ENCODE measurements at regions not wholly inside any gene's neighbourhood (a gene's known extent, or its start where the extent isn't known, plus 50 kb on each side); places are given as distances from the start of the nearest gene placed in this dataset.

DNA sequence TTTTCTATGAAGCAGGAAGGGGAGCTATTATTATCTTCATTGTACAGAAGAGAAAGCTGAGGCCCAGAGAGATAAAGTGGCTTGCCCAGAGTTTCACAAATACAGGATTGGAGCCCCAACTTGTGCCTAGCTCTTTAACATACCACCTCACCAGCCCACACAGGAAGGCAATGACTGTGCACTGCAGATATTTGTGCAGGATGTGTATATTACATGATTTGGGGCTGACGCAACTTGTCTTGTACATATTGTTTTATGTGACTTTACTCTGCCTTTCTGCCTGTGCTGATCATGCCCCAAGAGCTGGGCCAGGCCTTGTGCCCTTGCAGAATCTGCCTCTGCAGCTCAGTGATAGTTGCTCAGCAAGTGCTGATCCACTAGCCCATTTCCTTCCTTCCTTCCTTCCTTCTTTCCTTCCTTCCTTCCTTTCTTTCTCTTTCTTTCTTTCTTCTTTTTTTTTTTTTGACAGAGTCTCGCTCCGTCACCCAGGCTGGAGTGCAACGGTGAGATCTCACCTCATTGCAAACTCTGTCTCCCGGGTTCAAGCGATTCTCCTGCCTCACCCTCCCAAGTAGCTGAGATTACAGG is 106.6 kb upstream of the TBCA start:
- Histone ChIP-seq H3K27ac (ENCODE audit: low read length) (no peak overlapping the region), H3K4me1 (ENCODE audit: control insufficient read depth, insufficient read depth, low read length) (no peaks in the 10 kb centered on the region), H3K27me3 (ENCODE audit: control insufficient read depth, insufficient read depth) (no peaks in the 10 kb centered on the region), H3K4me3 (ENCODE audit: low read length) (no peak overlapping the region), H3K9me3 (ENCODE audit: control insufficient read depth, low read length) (no peaks in the 10 kb centered on the region)
- ATAC-seq (no peak), DNase-seq (no peak)
- intact Hi-C loops (cut with DNase I): no loop called here
- WGBS: 86% methylated on average over 6 of the region's 6 CpGs

DNA sequence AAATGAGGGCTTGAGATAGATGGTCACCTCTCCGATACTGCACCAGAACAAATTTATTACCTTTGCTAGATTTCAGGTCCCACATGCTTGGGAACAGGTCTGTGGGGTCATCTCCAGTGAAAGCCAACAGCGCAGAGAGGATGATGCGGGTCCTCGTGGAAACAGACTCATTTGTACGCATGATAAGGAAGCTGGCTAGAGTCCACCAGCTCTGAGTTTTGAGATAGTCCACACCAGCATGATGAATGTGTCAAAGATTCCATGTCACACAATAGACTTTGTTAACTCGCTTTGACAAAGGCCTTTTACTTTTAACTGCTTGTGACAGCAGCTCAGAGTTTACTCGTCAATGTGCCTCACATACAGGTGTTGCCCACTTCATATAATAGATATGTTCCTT is 105.4 kb upstream of the TBCA start:
- H3K9me3 ChIP-seq (ENCODE audit: control insufficient read depth, low read length): no peaks in the 10 kb centered on the region
- no peak overlapping the region for H3K4me3 ChIP-seq (ENCODE audit: low read length)
- ATAC-seq: no peak
- H3K27ac ChIP-seq (ENCODE audit: low read length): no peak overlapping the region
- intact Hi-C loops (cut with DNase I): no loop called here
- 32% methylated on average over 7 of the region's 7 CpGs for WGBS
- DNase-seq: no peak
- no peaks in the 10 kb centered on the region for H3K4me1 ChIP-seq (ENCODE audit: control insufficient read depth, insufficient read depth, low read length)
- no peaks in the 10 kb centered on the region for H3K27me3 ChIP-seq (ENCODE audit: control insufficient read depth, insufficient read depth)

DNA sequence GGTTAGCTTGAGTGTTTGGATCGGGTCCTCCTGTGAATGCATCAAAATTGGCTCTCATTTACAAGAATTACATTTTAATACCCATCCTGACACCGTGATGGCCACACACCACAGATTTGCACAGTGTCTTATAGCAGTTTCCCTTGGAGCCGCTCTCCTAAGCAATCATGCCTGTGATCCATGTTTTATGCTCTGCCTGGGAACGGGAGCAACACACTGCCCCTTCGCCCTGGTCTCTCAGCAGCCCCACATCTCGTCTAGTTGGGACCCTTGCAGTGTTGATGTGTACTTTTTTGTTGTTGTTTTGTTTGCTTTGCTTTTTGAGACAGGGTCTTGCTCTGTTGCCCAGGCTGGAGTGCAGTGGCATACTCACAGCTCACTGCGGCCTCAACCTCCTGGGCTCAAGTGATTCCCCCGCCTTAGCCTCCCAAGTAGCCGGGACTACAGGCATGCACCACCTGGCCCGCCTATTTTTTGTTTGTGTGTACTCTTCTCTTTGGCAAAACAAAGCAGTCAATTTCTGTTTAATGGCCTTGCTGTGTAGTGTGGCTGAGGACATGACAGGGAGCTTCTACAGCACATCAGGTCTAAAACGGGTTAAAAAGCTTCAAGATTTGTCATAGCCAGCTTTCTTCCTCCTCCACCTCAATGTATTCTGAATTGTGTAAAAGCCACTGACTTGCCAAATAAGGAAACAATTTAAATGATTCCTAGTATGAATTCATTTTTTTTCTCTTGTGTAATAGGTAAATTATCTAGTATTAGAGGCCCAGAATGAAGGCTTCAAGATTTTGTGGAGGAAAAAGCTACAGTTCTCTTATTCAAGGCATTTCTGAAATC is 101.6 kb upstream of the TBCA start:
- WGBS: 92% methylated on average over 11 of the region's 11 CpGs
- intact Hi-C loops (cut with DNase I): no loop called here
- H3K4me1 ChIP-seq (ENCODE audit: control insufficient read depth, insufficient read depth, low read length): no peaks in the 10 kb centered on the region
- no peak for DNase-seq
- no peak for ATAC-seq
- H3K27ac ChIP-seq (ENCODE audit: low read length): no peak overlapping the region
- H3K27me3 ChIP-seq (ENCODE audit: control insufficient read depth, insufficient read depth): no peaks in the 10 kb centered on the region
- H3K9me3 ChIP-seq (ENCODE audit: control insufficient read depth, low read length): no peaks in the 10 kb centered on the region
- no peak overlapping the region for H3K4me3 ChIP-seq (ENCODE audit: low read length)

DNA sequence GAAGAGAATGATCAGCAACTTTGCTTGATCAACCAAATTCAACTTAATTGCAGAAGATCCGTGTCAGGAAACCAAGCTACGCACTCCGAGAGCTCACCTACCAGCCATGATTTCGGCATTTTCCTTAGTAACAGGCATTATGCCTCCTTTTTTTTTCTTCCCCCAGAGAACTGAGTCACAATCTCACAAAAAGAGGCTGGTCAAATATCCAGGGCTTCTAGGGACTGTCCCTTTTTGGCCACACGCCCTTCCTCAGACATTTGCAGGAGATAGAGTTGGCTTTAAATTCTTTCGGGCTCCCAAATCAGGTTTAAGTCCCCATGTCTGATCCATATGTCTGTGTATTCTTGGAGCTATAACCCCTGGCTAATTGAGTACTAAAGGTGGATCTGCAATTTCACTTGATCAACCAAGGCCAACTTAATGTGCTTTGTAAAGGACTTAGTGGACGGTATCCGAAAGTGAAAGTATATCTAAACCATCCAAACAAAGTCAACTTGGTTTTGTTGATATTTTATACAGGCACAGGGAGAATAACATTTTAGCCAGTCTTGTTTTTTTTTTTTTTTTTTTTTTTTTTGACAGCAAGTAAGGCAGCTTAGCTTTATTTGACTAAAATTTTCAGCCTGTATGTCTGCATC is 100.8 kb upstream of the TBCA start:
- WGBS: 79% methylated on average over 8 of the region's 8 CpGs
- intact Hi-C loops (cut with DNase I): no loop called here
- no peaks in the 10 kb centered on the region for H3K4me1 ChIP-seq (ENCODE audit: control insufficient read depth, insufficient read depth, low read length)
- peak overlapping the region; percentile 39 for H3K4me3 ChIP-seq (ENCODE audit: low read length)
- DNase-seq (peak in 2 of 3 donors; percentile 22 to 51), ATAC-seq (no peak)
- H3K27ac ChIP-seq (ENCODE audit: low read length): no peak overlapping the region
- no peaks in the 10 kb centered on the region for H3K27me3 ChIP-seq (ENCODE audit: control insufficient read depth, insufficient read depth)
- no peaks in the 10 kb centered on the region for H3K9me3 ChIP-seq (ENCODE audit: control insufficient read depth, low read length)

DNA sequence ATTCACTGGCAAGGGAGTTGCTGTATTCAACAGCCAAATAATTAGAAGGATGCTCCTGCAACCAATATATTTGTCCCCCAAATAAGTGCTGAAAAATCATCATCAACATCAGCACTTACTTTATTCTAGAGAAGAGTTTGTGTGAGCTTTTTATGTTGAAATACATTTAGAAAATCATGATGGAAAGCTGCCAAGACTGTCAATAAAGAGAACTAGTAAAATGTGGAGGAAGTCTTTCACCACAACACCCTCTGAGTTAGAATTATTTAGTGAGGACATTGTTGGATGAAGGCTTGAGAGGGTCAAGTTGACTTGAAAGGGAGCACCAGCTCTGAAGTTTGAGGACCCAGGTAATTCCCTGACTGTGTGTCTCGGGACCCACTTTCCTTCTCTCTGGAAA is 100.2 kb upstream of the TBCA start:
- Histone ChIP-seq H3K27me3 (ENCODE audit: control insufficient read depth, insufficient read depth) (no peaks in the 10 kb centered on the region), H3K9me3 (ENCODE audit: control insufficient read depth, low read length) (no peaks in the 10 kb centered on the region), H3K27ac (ENCODE audit: low read length) (no peak overlapping the region), H3K4me1 (ENCODE audit: control insufficient read depth, insufficient read depth, low read length) (no peaks in the 10 kb centered on the region), H3K4me3 (ENCODE audit: low read length) (no peak overlapping the region)
- intact Hi-C loops (cut with DNase I): no loop called here
- no peak for ATAC-seq
- 95% methylated on average over 1 of the region's 1 CpG for WGBS
- no peak for DNase-seq

DNA sequence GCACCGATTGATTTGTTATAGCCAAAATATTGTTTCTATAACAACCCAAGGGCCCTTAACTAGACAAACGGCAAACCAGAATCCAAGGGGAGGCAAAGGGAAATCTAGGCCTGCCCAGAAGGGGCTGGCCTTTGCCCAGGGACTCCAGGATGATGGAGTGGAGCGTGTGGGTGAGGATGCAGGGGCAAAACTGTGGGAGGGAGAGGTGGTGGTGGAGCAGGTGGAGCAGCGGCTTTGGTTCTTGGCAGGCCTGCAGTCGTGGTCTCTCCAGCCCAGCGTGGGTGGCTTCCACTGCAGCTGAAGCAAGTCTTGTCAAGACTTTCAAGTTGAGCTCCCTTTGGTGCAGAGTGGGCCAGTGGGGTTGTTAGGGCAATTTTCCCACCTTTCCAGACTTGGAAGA is 98.6 kb upstream of the TBCA start:
- H3K27ac ChIP-seq (ENCODE audit: low read length): no peak overlapping the region
- no peak overlapping the region for H3K4me3 ChIP-seq (ENCODE audit: low read length)
- H3K4me1 ChIP-seq (ENCODE audit: control insufficient read depth, insufficient read depth, low read length): no peaks in the 10 kb centered on the region
- DNase-seq (no peak), ATAC-seq (no peak)
- H3K27me3 ChIP-seq (ENCODE audit: control insufficient read depth, insufficient read depth): no peaks in the 10 kb centered on the region
- WGBS: 84% methylated on average over 6 of the region's 6 CpGs
- no peaks in the 10 kb centered on the region for H3K9me3 ChIP-seq (ENCODE audit: control insufficient read depth, low read length)
- intact Hi-C loops (cut with DNase I): no loop called here

DNA sequence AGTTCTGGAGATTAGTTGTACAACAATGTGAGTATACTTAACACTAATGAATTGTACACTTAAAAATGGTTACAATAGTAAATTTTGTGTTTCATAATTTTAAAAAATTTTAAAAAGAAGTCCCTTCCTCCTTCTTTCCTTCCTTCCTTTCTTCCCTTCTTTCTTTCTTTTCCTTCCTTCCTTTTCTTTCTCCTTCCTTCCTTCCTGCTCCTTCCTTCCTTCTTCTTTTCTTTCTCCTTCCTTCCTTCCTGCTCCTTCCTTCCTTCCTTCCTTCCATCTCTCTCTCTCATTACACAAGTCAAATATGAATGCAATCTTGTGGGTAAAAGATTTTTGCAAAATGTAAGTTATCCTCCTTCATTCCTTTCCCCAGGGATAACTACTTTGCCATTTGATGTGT is 97.1 kb upstream of the TBCA start:
- ATAC-seq (no peak), DNase-seq (no peak)
- Histone ChIP-seq H3K27me3 (ENCODE audit: control insufficient read depth, insufficient read depth) (no peaks in the 10 kb centered on the region), H3K4me3 (ENCODE audit: low read length) (no peak overlapping the region), H3K9me3 (ENCODE audit: control insufficient read depth, low read length) (no peaks in the 10 kb centered on the region), H3K4me1 (ENCODE audit: control insufficient read depth, insufficient read depth, low read length) (no peaks in the 10 kb centered on the region), H3K27ac (ENCODE audit: low read length) (no peak overlapping the region)
- intact Hi-C loops (cut with DNase I): no loop called here

DNA sequence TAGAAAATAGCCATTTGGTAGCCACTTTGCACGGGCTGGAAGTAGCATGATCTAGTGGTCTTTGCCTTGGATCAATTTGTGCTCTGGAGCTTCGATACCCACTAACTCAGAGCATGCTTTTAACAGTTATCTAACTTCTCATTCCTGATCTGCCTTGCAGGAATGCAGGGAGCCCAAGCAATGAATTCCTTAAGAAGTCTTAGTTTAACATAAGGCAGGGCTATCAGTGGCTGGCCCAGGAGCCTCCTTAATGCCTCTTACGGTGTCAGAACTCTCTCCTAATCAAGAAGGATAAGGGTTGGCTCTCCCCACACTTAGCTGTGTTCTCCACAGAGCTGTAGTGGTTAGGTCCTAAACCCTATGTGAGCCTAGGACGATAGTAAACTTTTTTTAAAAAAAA is 95.8 kb upstream of the TBCA start:
- WGBS: 52% methylated on average over 4 of the region's 4 CpGs
- no peak for ATAC-seq
- Histone ChIP-seq H3K4me3 (ENCODE audit: low read length) (no peak overlapping the region), H3K9me3 (ENCODE audit: control insufficient read depth, low read length) (no peaks in the 10 kb centered on the region), H3K27me3 (ENCODE audit: control insufficient read depth, insufficient read depth) (no peaks in the 10 kb centered on the region), H3K4me1 (ENCODE audit: control insufficient read depth, insufficient read depth, low read length) (no peaks in the 10 kb centered on the region), H3K27ac (ENCODE audit: low read length) (no peak overlapping the region)
- intact Hi-C loops (cut with DNase I): no loop called here
- DNase-seq: no peak

DNA sequence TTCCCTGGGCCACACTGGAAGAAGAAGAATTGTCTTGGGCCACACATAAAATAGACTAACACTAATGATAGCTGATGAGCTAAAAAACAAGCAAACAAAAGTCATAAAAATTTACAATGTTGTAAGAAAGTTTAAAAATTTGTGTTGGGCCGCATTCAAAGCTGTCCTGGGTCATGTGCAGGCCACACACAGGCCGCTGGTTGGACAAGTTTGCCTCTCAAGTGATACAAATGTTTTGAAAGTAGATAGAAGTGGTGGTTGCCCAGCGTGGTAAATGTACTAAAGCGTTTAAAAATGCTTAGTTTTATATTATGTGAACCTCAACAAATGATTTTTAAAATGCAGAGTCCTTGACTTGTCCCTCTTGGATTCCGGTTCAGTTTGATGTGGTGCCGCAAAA is 94.9 kb upstream of the TBCA start:
- intact Hi-C loops (cut with DNase I): no loop called here
- WGBS: 93% methylated on average over 6 of the region's 6 CpGs
- Histone ChIP-seq H3K4me3 (ENCODE audit: low read length) (no peak overlapping the region), H3K4me1 (ENCODE audit: control insufficient read depth, insufficient read depth, low read length) (no peaks in the 10 kb centered on the region), H3K9me3 (ENCODE audit: control insufficient read depth, low read length) (no peaks in the 10 kb centered on the region), H3K27me3 (ENCODE audit: control insufficient read depth, insufficient read depth) (no peaks in the 10 kb centered on the region), H3K27ac (ENCODE audit: low read length) (no peak overlapping the region)
- no peak for ATAC-seq
- no peak for DNase-seq

DNA sequence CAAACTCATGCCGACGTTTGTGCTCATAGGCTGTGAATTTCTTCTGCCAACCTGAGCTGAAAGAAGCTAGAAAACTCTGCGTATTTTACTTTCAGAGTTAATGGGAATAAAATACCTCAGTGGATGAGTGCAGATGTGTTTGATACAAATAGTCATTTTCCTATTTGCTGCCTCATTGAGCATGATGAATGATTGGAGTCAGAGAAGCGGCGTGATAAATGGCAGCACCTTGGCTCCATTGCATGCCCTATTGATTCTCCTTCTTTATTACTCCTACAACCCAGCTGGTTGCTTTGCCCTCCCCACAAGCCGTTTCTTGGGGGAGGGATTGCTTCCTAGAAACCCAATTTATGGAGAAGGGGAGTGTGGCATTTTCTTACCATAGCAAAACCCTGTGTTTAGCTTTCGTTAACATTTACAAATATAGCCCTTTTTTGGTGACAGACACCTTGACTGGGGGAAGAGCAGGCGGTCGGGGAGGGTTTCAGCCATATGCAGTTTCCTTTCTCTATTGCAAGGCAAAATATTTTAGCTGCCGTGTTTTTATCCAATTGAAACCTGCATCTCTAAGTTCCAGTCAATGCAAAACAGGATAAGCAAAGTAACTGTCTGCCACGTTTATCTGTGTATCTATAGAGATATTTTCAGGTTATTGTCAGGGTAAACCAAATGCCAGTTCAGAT is 93.1 kb upstream of the TBCA start:
- Histone ChIP-seq H3K27ac (ENCODE audit: low read length) (no peak overlapping the region), H3K27me3 (ENCODE audit: control insufficient read depth, insufficient read depth) (no peaks in the 10 kb centered on the region), H3K9me3 (ENCODE audit: control insufficient read depth, low read length) (no peaks in the 10 kb centered on the region), H3K4me3 (ENCODE audit: low read length) (no peak overlapping the region), H3K4me1 (ENCODE audit: control insufficient read depth, insufficient read depth, low read length) (no peaks in the 10 kb centered on the region)
- DNase-seq: no peak
- intact Hi-C loops (cut with DNase I): no loop called here
- ATAC-seq: no peak
- WGBS: 82% methylated on average over 11 of the region's 11 CpGs

DNA sequence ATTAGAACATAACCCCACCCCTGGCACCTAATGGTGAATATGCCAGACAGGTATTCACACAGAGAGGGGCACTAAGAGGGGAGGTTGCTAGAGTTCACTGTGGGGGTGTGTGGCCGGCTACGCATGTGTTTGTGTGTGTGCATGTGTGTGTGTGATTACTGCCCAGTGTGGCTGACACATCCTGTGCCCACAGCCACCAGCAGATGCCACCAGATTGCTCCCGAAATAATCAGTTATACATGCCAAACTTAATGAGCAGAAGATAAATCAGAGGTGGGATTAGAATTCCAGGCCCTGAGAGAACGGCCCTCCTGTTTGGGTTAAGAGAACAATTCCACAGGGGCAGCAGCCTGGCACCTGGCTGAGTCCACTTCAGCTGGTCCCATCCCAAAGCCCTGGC is 91.8 kb upstream of the TBCA start:
- WGBS: 62% methylated on average over 4 of the region's 4 CpGs
- Histone ChIP-seq H3K27ac (ENCODE audit: low read length) (no peak overlapping the region), H3K4me1 (ENCODE audit: control insufficient read depth, insufficient read depth, low read length) (no peaks in the 10 kb centered on the region), H3K27me3 (ENCODE audit: control insufficient read depth, insufficient read depth) (no peaks in the 10 kb centered on the region), H3K4me3 (ENCODE audit: low read length) (no peak overlapping the region), H3K9me3 (ENCODE audit: control insufficient read depth, low read length) (no peaks in the 10 kb centered on the region)
- DNase-seq: no peak
- no peak for ATAC-seq
- intact Hi-C loops (cut with DNase I): no loop called here
